ENCODE measurements at regions not wholly inside any gene's neighbourhood (a gene's known extent, or its start where the extent isn't known, plus 50 kb on each side); places are given as distances from the start of the nearest gene placed in this dataset.
A peak's percentile ranks its signal among the peaks of the same experiment; 100 is the strongest.

DNA sequence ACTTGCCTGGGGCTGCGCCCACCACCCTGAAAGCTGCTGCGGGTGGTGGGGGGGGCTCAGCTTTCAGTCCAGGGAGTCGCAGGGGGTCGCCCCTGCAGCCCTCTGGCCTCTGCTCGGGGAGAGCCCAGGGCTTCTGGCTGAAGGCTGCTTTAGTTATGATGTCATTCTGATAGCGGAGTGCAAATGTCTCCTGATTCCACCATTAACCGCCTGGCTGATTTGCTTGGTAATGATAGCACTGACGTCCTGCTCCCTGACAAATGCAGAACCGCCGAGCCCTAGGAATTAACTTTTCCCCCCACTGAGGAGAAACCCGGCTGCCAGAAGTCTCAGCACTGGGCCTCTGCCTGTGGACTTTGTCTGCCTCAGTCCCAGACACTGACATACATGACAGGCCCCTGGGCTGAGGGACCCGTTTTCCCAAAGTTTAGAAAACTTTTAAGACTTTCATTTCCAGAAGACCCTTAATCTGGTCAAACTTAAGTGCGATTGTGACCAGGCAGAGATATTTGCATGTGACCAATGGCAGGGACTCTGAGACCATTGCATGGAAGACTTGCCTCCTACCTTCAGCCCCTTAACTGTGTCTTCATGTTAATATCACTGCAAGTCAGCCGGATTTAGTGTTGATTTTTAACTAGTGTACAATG, 142.5 kb upstream of the ZNF536 start (continued):
- TF ChIP-seq, protein P1, sequence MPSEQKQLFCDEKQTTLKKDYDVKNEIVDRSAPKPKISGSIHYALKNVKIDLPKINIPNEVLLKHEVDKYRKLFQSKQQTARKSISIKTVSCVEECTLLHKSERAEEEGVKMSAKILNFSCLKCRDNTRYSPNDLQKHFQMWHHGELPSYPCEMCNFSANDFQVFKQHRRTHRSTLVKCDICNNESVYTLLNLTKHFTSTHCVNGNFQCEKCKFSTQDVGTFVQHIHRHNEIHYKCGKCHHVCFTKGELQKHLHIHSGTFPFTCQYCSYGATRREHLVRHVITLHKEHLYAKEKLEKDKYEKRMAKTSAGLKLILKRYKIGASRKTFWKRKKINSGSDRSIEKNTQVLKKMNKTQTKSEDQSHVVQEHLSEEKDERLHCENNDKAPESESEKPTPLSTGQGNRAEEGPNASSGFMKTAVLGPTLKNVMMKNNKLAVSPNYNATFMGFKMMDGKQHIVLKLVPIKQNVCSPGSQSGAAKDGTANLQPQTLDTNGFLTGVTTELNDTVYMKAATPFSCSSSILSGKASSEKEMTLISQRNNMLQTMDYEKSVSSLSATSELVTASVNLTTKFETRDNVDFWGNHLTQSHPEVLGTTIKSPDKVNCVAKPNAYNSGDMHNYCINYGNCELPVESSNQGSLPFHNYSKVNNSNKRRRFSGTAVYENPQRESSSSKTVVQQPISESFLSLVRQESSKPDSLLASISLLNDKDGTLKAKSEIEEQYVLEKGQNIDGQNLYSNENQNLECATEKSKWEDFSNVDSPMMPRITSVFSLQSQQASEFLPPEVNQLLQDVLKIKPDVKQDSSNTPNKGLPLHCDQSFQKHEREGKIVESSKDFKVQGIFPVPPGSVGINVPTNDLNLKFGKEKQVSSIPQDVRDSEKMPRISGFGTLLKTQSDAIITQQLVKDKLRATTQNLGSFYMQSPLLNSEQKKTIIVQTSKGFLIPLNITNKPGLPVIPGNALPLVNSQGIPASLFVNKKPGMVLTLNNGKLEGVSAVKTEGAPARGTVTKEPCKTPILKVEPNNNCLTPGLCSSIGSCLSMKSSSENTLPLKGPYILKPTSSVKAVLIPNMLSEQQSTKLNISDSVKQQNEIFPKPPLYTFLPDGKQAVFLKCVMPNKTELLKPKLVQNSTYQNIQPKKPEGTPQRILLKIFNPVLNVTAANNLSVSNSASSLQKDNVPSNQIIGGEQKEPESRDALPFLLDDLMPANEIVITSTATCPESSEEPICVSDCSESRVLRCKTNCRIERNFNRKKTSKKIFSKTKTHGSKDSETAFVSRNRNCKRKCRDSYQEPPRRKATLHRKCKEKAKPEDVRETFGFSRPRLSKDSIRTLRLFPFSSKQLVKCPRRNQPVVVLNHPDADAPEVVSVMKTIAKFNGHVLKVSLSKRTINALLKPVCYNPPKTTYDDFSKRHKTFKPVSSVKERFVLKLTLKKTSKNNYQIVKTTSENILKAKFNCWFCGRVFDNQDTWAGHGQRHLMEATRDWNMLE (tag by site-specific recombination; conservative IDR thresholded peaks at IDR 0.05; ENCODE audit: low read depth): no peak; the same call in 1 of the 2 replicates
- TF ChIP-seq YY2 (tag by site-specific recombination; IDR thresholded peaks at IDR 0.05) (peak; percentile 31; the same call in 1 of the 2 replicates), ZEB2 (tag by site-specific recombination; IDR thresholded peaks at IDR 0.05) (peak; percentile 79), ZSCAN30 (tag by site-specific recombination; IDR thresholded peaks at IDR 0.05) (peak; percentile 92), ZFP37 (tag by site-specific recombination; IDR thresholded peaks at IDR 0.05) (no peak; the same call in 1 of the 2 replicates), BCL11B (tag by site-specific recombination; IDR thresholded peaks at IDR 0.05; ENCODE audit: low read depth) (peak; percentile 57; the same call in 1 of the 2 replicates), ZNF311 (tag by site-specific recombination; IDR thresholded peaks at IDR 0.05; ENCODE audit: borderline replicate concordance) (no peak), ZNF660 (tag by site-specific recombination; IDR thresholded peaks at IDR 0.05) (peak; percentile 96), ZNF423 (tag by site-specific recombination; IDR thresholded peaks at IDR 0.05) (no peak), KLF8 (tag by site-specific recombination; IDR thresholded peaks at IDR 0.05) (peak; percentile 51; the same call in 1 of the 2 replicates), KLF9 (tag by site-specific recombination; IDR thresholded peaks at IDR 0.05; ENCODE audit: low read depth) (no peak), ZNF24 (tag by site-specific recombination; IDR thresholded peaks at IDR 0.05) (peak; percentile 77), ZNF132 (tag by site-specific recombination; IDR thresholded peaks at IDR 0.05; ENCODE audit: borderline replicate concordance) (no peak), ZNF211 (tag by site-specific recombination; IDR thresholded peaks at IDR 0.05; ENCODE audit: low read depth) (no peak), YY1 (tag by site-specific recombination; IDR thresholded peaks at IDR 0.05) (peak; percentile 71; the same call in 1 of the 2 replicates), ZNF596 (tag by site-specific recombination; IDR thresholded peaks at IDR 0.05) (no peak), ZNF155 (tag by site-specific recombination; IDR thresholded peaks at IDR 0.05) (no peak), ZNF138 (tag by site-specific recombination; IDR thresholded peaks at IDR 0.05; ENCODE audit: borderline replicate concordance) (no peak), KLF16 (tag by site-specific recombination; IDR thresholded peaks at IDR 0.05) (peak; percentile 41; the same call in 1 of the 2 replicates), ZNF2 (tag by site-specific recombination; IDR thresholded peaks at IDR 0.05) (0 out of 2 replicates have a peak, but pooled peaks have one; percentile 47), ZNF561 (tag by site-specific recombination; IDR thresholded peaks at IDR 0.05; ENCODE audit: borderline replicate concordance) (peak; percentile 85; the same call in 1 of the 2 replicates), SP7 (tag by site-specific recombination; IDR thresholded peaks at IDR 0.05) (peak; percentile 77), ZNF629 (tag by site-specific recombination; IDR thresholded peaks at IDR 0.05) (peak; percentile 98)
- TF ChIP-seq, protein P2, sequence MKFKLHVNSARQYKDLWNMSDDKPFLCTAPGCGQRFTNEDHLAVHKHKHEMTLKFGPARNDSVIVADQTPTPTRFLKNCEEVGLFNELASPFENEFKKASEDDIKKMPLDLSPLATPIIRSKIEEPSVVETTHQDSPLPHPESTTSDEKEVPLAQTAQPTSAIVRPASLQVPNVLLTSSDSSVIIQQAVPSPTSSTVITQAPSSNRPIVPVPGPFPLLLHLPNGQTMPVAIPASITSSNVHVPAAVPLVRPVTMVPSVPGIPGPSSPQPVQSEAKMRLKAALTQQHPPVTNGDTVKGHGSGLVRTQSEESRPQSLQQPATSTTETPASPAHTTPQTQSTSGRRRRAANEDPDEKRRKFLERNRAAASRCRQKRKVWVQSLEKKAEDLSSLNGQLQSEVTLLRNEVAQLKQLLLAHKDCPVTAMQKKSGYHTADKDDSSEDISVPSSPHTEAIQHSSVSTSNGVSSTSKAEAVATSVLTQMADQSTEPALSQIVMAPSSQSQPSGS (tag by site-specific recombination; IDR thresholded peaks at IDR 0.05; ENCODE audit: low read depth): peak; percentile 99
- TF ChIP-seq, protein P3, sequence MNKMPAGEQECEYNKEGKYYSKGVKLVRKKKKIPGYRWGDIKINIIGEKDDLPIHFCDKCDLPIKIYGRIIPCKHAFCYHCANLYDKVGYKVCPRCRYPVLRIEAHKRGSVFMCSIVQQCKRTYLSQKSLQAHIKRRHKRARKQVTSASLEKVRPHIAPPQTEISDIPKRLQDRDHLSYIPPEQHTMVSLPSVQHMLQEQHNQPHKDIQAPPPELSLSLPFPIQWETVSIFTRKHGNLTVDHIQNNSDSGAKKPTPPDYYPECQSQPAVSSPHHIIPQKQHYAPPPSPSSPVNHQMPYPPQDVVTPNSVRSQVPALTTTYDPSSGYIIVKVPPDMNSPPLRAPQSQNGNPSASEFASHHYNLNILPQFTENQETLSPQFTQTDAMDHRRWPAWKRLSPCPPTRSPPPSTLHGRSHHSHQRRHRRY (tag by site-specific recombination; IDR thresholded peaks at IDR 0.05): no peak
- TF ChIP-seq, protein P4, sequence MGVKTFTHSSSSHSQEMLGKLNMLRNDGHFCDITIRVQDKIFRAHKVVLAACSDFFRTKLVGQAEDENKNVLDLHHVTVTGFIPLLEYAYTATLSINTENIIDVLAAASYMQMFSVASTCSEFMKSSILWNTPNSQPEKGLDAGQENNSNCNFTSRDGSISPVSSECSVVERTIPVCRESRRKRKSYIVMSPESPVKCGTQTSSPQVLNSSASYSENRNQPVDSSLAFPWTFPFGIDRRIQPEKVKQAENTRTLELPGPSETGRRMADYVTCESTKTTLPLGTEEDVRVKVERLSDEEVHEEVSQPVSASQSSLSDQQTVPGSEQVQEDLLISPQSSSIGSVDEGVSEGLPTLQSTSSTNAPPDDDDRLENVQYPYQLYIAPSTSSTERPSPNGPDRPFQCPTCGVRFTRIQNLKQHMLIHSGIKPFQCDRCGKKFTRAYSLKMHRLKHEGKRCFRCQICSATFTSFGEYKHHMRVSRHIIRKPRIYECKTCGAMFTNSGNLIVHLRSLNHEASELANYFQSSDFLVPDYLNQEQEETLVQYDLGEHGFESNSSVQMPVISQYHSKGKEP (tag by site-specific recombination; IDR thresholded peaks at IDR 0.05): peak; percentile 61
- TF ChIP-seq, protein P5, sequence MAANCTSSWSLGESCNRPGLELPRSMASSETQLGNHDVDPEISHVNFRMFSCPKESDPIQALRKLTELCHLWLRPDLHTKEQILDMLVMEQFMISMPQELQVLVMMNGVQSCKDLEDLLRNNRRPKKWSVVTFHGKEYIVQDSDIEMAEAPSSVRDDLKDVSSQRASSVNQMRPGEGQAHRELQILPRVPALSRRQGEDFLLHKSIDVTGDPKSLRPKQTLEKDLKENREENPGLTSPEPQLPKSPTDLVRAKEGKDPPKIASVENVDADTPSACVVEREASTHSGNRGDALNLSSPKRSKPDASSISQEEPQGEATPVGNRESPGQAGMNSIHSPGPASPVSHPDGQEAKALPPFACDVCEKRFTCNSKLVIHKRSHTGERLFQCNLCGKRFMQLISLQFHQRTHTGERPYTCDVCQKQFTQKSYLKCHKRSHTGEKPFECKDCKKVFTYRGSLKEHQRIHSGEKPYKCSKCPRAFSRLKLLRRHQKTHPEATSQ (tag by site-specific recombination; IDR thresholded peaks at IDR 0.05): no peak
- TF ChIP-seq, protein P6, sequence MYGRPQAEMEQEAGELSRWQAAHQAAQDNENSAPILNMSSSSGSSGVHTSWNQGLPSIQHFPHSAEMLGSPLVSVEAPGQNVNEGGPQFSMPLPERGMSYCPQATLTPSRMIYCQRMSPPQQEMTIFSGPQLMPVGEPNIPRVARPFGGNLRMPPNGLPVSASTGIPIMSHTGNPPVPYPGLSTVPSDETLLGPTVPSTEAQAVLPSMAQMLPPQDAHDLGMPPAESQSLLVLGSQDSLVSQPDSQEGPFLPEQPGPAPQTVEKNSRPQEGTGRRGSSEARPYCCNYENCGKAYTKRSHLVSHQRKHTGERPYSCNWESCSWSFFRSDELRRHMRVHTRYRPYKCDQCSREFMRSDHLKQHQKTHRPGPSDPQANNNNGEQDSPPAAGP (tag by site-specific recombination; IDR thresholded peaks at IDR 0.05): peak; percentile 37; the same call in 1 of the 2 replicates
